Activated effector memory CD4-positive, alpha-beta T cell treated with anti-CD3 and anti-CD28 coated beads, Interleukin-2, amount 50 U/mL, for 16 hours (primary cell): ENCODE measurements at regions not wholly inside any gene's neighbourhood (a gene's known extent, or its start where the extent isn't known, plus 50 kb on each side); places are given as distances from the start of the nearest gene placed in this dataset.

ENCODE experiments used
- DNase-seq: peaks from one replicate; pipeline ENCODE4 v3.0.0-alpha.2; 2020

GRCh38 chr2:230643576-230644291 is 68.9 kb upstream of the CAB39 start:
- peak; percentile 85 for DNase-seq

- DNase-seq = peak; percentile 59
Observed at GRCh38 chr2:230644356-230644935, 68.2 kb upstream of the CAB39 start.

- no peak for DNase-seq
Observed at GRCh38 chr2:230648356-230648755, 64.3 kb upstream of the CAB39 start.

GRCh38 chr2:230650585-230651137 is 62.0 kb upstream of the CAB39 start:
- no peak for DNase-seq

GRCh38 chr2:230654057-230654456 is 58.6 kb upstream of the CAB39 start:
- DNase-seq = no peak

GRCh38 chr2:230657462-230657861 is 55.2 kb upstream of the CAB39 start:
- no peak for DNase-seq

- DNase-seq = no peak
Observed at GRCh38 chr2:230657906-230658305, 54.7 kb upstream of the CAB39 start.

GRCh38 chr2:230658577-230658876 is 54.1 kb upstream of the CAB39 start:
- no peak for DNase-seq

GRCh38 chr2:230658877-230659652 is 53.6 kb upstream of the CAB39 start:
- DNase-seq = peak; percentile 86

GRCh38 chr2:230660294-230661060 is 52.2 kb upstream of the CAB39 start:
- peak; percentile 78 for DNase-seq

- DNase-seq = peak; percentile 79
Observed at GRCh38 chr2:230661072-230661957, 51.3 kb upstream of the CAB39 start.
